Stimulated activated CD4-positive, alpha-beta T cell treated with anti-CD3 and anti-CD28 coated beads, Interleukin-1b, Interleukin-23, amount 100 ng/mL, for 24 hours (primary cell): ENCODE measurements at regions not wholly inside any gene's neighbourhood (a gene's known extent, or its start where the extent isn't known, plus 50 kb on each side); places are given as distances from the start of the nearest gene placed in this dataset.

Experiments used
- DNase-seq, 4 experiments: peaks; one replicate each; pipeline ENCODE4 v3.0.0-alpha.2; 2020; ENCODE audit warnings: low read depth in 4 of 4, low spot score in 1 of 4

DNA sequence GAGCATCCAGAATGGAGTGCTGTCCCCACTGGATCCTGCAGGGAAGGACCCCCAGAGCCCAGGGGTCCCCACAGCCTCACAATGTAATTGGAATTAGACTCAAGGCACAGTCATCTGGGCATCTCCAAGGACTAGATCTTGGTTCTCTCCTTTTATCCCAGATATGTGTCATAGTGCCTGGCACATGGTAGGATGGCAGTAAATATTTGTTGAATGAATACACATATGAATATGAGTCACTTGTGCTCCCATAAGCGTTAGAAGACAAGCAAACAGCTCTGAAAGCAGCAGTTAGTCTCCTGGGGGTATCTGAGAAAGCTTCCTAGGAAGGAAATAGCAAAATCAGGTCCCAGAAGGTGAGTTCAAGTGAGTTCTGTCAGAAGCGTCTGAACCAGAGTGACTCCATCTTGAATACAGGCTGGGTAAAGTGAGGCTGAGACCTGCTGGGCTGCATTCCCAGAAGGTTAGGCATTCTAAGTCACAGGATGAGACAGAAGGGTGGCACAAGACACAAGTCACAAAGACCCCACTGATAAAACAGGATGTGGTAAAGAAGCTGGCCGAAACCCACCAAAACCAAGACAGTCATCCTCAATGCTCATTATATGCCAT lies 234.1 kb upstream of the ID2 start:
- DNase-seq, result no peak

GRCh38 chr2:8448824-8449556 lies 232.9 kb upstream of the ID2 start:
- DNase-seq, result no peak

GRCh38 chr2:8451273-8451672 lies 230.6 kb upstream of the ID2 start:
- DNase-seq, result no peak

GRCh38 chr2:8452296-8452695 lies 229.6 kb upstream of the ID2 start:
- no peak for DNase-seq

DNA sequence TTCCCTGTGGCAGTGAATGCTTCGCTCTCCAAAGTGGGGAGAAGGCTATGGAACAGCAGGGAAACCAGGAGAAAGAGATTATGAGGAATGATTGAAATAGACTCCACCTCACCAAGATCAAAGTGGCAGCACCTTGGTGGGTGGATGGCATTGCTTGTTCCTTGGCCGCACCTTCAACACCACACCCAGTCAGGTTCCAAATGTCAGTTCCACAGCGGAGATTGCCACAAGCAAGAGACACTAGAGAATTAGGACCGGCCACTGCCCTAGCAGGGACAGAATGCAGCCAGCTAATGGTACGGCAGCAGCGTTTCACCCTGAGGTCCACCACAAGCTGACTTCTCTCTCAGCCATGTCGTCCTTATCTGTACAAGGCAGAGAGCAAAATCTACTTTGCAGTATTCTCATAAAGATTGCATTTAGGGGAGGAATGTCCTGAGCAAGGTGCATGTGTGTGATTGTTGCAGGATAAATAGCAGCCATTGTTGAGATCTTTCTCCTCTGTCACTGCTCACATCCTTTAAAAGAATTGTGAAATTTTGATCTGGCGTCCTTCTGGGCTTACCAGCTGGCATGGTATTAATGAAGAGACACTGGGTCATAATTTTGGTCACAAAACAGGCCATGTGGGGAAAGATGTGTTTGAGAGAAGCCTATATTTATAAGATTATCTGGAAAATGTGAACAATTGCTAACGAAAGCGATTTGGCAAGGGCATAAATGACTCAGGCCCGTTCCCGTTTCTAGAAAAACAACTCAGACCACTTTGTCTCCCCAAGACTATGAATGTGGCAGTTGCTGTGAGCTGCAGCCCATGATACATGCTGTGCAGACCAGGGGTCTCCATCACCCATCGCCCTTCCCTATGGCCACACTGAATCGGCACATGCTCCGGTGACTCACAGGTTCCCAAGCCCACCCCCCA lies 228.6 kb upstream of the ID2 start:
- no peak for DNase-seq

DNA sequence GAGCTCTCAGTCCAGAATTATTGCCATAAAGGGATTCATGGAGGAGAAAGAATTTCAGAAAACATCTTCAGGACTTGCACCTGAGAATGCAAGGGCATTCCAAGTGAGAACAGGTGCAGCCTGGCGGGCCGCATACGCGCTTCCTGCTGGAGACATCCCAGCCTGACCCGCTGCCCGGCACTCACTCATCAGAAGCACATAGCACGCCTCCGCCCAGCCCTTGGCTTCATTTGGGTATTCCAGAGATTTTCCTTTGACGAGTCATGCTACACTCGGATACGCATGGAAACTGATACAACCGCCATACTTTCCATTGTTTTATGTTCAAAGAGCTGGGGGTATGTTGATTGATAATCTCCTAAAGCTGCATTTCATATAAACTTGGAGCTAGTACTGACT lies 228.0 kb upstream of the ID2 start:
- DNase-seq, result no peak

- DNase-seq, result no peak
Measured at GRCh38 chr2:8454797-8455196, 227.1 kb upstream of the ID2 start.

GRCh38 chr2:8455236-8456150 lies 226.4 kb upstream of the ID2 start:
- DNase-seq, result no peak

- DNase-seq, result peak in 1 of 4 experiments; percentile 17
Measured at GRCh38 chr2:8456151-8457091, 225.4 kb upstream of the ID2 start.

GRCh38 chr2:8457092-8457481 lies 224.8 kb upstream of the ID2 start:
- no peak for DNase-seq

DNA sequence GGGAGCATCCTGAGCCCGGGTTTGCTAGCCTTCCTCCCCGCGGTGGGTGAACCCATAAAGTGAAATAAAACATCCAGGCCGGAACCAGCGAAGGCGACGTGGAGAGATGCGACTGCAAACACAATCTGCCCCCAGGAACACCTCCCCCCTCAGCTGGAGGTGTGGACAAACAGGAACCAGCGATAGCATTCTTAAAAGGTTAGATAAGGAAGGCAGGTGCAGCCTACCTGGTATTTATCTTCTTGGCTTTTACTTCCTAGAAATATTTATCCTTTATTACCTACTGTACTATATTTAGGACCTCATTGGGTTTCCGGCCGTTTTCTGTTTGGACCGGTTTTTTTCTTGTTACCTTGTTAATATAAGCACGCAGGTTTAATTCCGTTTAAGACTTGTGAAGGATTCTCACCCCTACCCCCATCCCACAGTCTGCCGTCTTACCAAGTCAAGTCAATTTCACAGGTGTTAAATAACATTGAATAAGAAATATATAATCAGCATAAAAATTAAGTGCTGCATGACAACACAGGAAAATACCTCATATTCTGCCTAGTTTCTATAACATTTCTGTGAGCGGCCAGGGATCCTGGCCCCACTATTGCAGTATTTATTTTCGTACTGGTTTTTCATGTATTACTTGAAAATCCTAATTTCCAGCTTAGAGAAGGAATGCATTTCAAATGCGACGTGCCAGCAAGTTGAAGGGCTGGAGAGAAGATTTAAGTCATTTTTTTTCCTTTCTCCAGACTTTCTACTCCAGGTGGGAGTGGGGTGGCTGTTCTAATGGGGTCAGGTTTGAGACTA lies 224.0 kb upstream of the ID2 start:
- no peak for DNase-seq

GRCh38 chr2:8458503-8459459 lies 223.1 kb upstream of the ID2 start:
- DNase-seq, result no peak

DNA sequence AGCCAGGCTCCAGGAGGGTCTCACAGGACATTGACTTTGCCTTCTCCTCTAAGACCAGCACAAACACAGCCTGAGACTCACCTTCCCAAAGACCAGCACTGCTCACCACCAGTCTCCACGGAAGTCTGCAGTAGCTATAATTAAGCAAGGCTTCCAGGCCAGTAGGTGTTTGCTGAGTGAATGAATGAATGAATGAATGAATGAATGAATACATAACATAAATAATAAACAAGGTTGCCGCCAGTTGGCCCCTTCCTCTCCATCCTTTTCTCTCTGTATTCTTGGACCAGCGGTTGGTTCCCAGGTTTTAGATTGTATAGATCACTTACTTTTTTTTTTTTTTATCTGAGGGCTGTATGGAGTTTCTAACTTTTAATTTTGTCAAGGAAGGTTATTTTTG lies 222.4 kb upstream of the ID2 start:
- DNase-seq, result no peak

GRCh38 chr2:8461341-8461740 lies 220.5 kb upstream of the ID2 start:
- no peak for DNase-seq

- DNase-seq, result no peak
Measured at GRCh38 chr2:8462280-8462679, 219.6 kb upstream of the ID2 start.

DNA sequence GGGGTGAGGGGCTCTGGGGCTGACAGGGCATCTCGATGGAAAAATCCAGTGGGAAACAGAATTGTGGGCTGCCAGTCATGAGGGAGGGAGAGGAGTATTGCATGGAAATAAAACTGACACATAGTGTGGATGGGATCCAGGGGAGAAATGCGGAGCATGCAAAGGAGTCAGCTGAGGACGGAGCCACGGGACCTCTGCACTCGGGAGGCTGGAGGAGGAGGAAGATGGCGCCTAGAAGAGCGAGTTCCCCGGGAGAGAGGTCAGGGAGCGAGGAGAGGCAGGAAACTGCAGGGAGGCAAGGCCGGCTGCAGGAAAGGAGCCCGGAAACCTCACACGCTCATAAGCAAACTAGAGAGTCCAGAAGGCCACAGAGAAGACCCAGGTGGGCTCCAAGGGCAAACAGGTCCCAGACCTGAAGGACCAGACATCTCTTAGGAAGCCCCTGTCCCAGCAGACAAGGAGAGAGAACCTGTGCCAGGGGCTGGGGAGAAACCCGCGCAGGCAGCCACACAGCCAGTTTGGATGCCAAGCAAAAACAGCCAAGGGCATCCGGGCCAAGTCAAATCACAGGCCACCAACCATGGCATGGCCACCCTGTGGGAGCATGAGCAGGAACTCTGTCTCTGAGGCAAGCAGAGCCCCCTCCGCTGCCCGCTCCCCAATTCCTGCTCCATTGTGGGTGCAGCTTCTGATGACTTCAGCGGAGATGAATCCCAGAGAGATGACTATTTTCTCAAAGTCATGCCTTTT lies 218.8 kb upstream of the ID2 start:
- DNase-seq, result no peak

DNA sequence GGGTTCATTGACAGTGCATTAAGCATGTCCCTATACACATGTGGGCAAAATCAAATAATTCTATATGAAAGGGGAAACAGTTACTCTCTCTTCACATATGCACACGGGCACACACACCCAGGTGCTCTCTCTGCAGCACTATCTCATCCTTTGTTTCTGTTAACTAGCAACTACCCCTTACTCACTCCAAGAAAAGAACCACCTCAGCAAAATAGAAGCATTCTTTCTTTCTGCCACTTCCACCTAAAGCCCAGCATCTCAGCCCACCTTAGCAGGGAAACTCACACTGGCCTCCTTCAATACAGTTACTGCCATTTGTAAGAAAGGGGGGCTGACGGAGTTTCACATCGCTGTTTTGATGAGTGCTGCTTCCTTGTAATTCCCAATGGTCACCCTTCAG lies 216.3 kb upstream of the ID2 start:
- DNase-seq, result no peak
